ENCODE measurements at regions not wholly inside any gene's neighbourhood (a gene's known extent, or its start where the extent isn't known, plus 50 kb on each side); places are given as distances from the start of the nearest gene placed in this dataset.

- DNase-seq = no peak
- no peak overlapping the region for H3K4me3 ChIP-seq
- H3K4me1 ChIP-seq = no peaks in the 10 kb centered on the region
- H3K27me3 ChIP-seq = peaks cover 0 to 10% of the 10 kb centered on the region in 2 donors
- no peak overlapping the region for H3K27ac ChIP-seq
- H3K36me3 ChIP-seq = no peaks in the 10 kb centered on the region
- H3K9me3 ChIP-seq = no peaks in the 10 kb centered on the region
- intact Hi-C loops (cut with DNase I; ENCODE audit: low total_unique reads) = no loop called here
- no peak for TF ChIP-seq CTCF (IDR thresholded peaks at IDR 0.05)
Measured at GRCh38 chr5:168109441-168109840, 182.0 kb upstream of the WWC1 start.

- Histone ChIP-seq H3K4me1 (no peaks in the 10 kb centered on the region), H3K9me3 (no peaks in the 10 kb centered on the region), H3K36me3 (no peaks in the 10 kb centered on the region), H3K27ac (no peak overlapping the region), H3K4me3 (no peak overlapping the region), H3K27me3 (peaks cover 0 to 10% of the 10 kb centered on the region in 2 donors)
- DNase-seq = no peak
- intact Hi-C loops (cut with DNase I; ENCODE audit: low total_unique reads) = no loop called here
- TF ChIP-seq CTCF (IDR thresholded peaks at IDR 0.05) = no peak
Measured at GRCh38 chr5:168110384-168110783, 181.1 kb upstream of the WWC1 start.

- Histone ChIP-seq H3K36me3 (no peaks in the 10 kb centered on the region), H3K4me3 (no peak overlapping the region), H3K27ac (no peak overlapping the region), H3K4me1 (no peaks in the 10 kb centered on the region), H3K27me3 (peaks cover 0 to 10% of the 10 kb centered on the region in 2 donors), H3K9me3 (no peaks in the 10 kb centered on the region)
- intact Hi-C loops (cut with DNase I; ENCODE audit: low total_unique reads) = no loop called here
- DNase-seq = no peak
- no peak for TF ChIP-seq CTCF (IDR thresholded peaks at IDR 0.05)
Measured at GRCh38 chr5:168110870-168111832, 180.3 kb upstream of the WWC1 start.

GRCh38 chr5:168114444-168115017 is 176.9 kb upstream of the WWC1 start:
- Histone ChIP-seq H3K36me3 (no peaks in the 10 kb centered on the region), H3K4me1 (no peaks in the 10 kb centered on the region), H3K27ac (no peak overlapping the region), H3K27me3 (peaks cover 0 to 10% of the 10 kb centered on the region in 2 donors), H3K4me3 (no peak overlapping the region), H3K9me3 (no peaks in the 10 kb centered on the region)
- TF ChIP-seq CTCF (IDR thresholded peaks at IDR 0.05) = peak in 1 of 2 experiments; percentile 25
- intact Hi-C loops (cut with DNase I; ENCODE audit: low total_unique reads) = no loop called here
- no peak for DNase-seq

- no peak for DNase-seq
- Histone ChIP-seq H3K9me3 (no peaks in the 10 kb centered on the region), H3K27me3 (no peaks in the 10 kb centered on the region), H3K4me1 (no peaks in the 10 kb centered on the region), H3K36me3 (no peaks in the 10 kb centered on the region), H3K27ac (no peak overlapping the region), H3K4me3 (no peak overlapping the region)
- TF ChIP-seq CTCF (IDR thresholded peaks at IDR 0.05) = no peak
- intact Hi-C loops (cut with DNase I; ENCODE audit: low total_unique reads) = no loop called here
Measured at GRCh38 chr5:168117469-168117868, 174.0 kb upstream of the WWC1 start.

All from tibial artery (tissue), 4 donors.